HG03575 (cell line): ENCODE measurements at regions not wholly inside any gene's neighbourhood (a gene's known extent, or its start where the extent isn't known, plus 50 kb on each side); places are given as distances from the start of the nearest gene placed in this dataset.
"Not testable (repeated sequence)": the region's sequence is repeated elsewhere in the genome, so short reads cannot be mapped to it uniquely, and the experiment has no call there.

Source experiments
- ATAC-seq: cut with Tn5 transposase; IDR thresholded peaks from one replicate; pipeline ENCODE4 v1.9.1; 2021; ENCODE audit not compliant: unreplicated experiment, insufficient number of reproducible peaks, low FRiP score; ENCODE audit errors: extremely low read depth

DNA sequence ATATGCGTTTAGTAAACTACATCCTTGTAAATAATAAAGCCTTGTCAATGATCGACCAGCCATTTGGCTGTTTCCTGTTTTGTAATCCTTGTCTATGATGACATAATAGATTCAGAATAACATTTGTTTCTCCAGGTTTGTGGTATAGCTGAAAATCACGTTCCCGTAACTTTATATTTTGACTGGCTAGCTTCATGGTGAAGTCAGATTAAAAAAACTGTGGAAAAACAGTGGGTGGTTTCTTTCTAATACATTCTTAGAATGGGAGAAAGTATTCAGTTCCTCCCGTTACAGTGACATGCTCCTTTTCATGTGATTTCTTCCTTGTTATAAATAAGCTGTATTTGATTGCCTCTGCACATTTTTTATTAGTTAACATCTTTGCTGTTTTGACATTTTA is 366.9 kb downstream of the NYAP2 start:
- ATAC-seq: no peak

DNA sequence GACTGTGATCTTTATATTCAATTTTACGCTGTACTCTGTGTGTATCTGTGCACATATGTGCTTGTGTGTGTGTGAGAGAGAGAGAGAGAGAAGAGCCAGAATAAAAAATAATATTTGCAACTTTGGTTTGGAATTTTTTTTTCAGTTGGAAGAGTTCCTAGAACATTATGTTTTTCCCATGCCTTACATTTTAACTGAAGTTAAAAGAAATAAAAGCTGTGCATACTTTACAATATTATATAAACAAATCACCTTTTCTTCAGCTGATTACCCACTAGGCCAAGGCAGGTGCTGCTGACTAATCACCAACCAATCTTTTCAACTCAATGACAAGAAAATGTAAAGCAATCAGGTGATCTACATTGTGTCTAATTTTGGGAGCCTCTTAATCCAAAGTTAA is 366.3 kb downstream of the NYAP2 start:
- no peak for ATAC-seq

GRCh38 chr2:225764346-225764745 is 364.8 kb downstream of the NYAP2 start:
- no peak for ATAC-seq

DNA sequence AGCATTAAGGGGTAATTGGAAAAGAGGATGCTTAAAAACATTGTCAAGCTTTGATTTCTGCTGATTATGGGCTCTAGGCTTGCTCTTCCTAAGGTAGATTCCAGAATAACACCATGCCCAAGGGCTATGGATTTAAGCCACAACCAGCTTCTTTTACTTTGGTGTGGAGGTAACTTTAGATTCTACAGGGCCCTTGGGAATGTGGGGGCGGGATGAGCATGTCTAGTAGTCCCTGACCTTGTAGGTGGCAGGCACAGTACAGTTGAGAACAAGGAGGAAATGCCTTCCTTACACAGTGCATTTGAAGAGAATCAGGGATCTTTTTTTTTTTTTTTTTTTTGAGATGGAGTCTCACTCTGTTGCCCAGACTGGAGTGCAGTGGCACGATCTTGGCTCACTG is 364.2 kb downstream of the NYAP2 start:
- ATAC-seq: no peak

DNA sequence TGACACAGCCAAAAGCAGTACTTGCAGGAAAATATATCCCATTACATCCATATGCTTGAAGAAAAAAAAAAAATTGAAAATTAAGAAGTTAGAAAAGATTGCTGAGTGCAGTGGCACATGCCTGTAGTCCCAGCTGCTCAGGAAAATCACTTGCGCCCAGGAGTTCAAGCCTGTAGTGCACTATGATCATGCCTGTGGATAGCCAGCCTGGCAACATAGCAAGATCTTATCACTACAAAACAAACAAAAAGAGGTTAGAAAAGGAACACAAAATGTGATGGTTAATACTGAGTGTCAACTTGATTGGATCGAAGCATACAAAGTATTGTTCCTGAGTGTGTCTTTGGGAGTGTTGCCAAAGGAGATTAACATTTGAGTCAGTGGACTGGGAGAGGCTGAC is 361.9 kb downstream of the NYAP2 start:
- ATAC-seq: no peak

DNA sequence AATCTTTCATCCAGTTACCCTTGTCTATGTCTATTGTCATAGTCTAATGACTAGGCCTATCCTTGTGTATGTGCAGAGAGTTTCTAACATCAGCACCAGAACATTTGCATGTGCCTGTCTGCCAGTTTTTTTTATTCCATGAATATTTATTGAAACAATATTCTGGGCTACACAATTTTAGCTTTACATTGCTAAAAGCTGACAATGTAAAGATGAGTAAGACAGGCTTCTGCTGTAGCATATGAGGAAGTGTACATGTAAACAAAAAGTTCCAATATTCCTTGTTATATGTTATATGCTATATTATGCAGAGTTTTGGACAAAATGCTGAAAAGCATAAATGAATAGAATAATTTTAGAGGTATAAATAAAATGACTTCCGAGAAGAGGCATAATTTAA is 357.7 kb downstream of the NYAP2 start:
- ATAC-seq: no peak

- ATAC-seq: no peak
Observed at GRCh38 chr2:225756198-225756597, 356.7 kb downstream of the NYAP2 start.

DNA sequence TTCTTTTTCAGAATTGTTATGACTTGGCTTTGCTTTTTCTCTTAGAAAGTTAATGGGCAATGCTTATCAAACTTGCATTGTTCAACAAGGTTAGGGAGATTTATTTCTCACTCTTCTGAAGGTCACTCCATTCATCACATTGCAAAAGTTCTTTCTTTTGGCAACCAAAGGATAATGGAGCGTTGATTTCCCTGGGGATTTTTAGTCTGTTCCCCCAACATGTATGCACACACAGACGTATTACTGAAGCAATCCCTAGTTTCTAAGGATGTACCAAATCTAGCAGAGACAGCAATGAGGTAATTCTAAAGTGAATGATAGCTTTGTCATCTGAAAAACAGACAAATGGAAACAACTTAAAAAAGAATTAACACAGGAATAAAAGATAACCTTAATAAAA is 349.1 kb downstream of the NYAP2 start:
- ATAC-seq: no peak

DNA sequence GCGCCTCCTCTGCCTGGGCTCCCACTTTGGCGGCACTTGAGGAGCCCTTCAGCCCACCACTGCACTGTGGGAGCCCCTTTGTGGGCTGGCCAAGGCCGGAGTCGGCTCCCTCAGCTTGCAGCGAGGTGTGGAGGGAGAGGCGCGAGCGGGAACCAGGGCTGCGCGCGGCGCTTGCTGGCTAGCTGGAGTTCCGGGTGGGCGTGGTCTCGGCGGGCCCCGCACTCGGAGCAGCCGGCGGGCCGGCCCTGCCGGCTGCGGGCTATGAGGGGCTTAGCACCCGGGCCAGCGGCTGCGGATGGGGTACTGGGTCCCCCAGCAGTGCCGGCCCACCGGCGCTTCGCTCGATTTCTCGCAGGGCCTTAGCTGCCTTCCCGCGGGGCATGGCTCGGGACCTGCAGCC is 344.5 kb downstream of the NYAP2 start:
- not testable (repeated sequence) for ATAC-seq

DNA sequence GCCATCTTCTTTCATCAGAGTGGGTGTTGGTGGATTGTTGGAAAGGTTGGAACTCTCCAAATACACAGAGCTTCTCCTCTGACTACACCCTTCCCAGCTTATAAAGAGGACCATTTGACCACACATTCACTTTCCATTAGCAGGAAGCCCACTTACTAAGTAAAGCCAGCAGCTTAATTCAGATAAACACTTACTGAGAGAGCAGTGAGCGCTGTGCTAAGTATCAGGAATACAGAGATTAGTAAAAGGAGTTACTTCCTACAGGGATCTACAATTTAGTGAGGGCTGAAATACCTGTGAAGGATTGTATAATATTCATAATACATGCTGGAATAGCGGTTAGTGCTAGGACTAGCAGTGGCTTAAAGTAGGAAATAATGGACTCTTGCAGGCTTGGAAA is 343.0 kb downstream of the NYAP2 start:
- no peak for ATAC-seq

- ATAC-seq: no peak
Observed at GRCh38 chr2:225740086-225740485, 340.6 kb downstream of the NYAP2 start.

GRCh38 chr2:225739328-225739727 is 339.8 kb downstream of the NYAP2 start:
- no peak for ATAC-seq

- ATAC-seq: no peak
Observed at GRCh38 chr2:225738735-225739134, 339.2 kb downstream of the NYAP2 start.

- no peak for ATAC-seq
Observed at GRCh38 chr2:225737556-225737955, 338.0 kb downstream of the NYAP2 start.

- no peak for ATAC-seq
Observed at GRCh38 chr2:225735844-225736243, 336.3 kb downstream of the NYAP2 start.

DNA sequence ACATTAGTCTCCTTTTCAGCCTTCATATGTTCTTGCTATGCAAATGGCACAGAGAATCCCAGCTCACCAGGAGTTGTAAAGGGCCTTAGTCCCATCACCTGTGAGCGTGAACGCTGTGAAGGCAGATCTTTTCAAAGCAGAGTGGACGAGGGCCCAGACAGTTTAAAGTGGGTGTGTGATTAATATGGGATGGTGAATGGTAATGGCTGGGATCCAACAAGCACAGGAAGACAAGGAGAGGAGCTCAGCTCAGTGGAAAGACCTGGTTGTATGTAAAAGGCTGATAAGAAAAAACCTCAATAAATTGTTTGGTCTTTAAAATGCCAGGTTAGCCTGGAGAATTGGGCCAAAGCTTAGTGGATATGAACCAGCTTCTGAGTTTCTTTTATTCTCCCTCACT is 326.2 kb downstream of the NYAP2 start:
- no peak for ATAC-seq
